Keratinocyte (primary cell): ENCODE measurements at regions not wholly inside any gene's neighbourhood (a gene's known extent, or its start where the extent isn't known, plus 50 kb on each side); places are given as distances from the start of the nearest gene placed in this dataset.
"Not testable (repeated sequence)": the region's sequence is repeated elsewhere in the genome, so short reads cannot be mapped to it uniquely, and the experiment has no call there.

ENCODE experiments used
- CTCF ChIP-seq, 3 experiments: IDR thresholded peaks in 1 of 3; conservative IDR thresholded peaks in 1 of 3; optimal IDR thresholded peaks in 1 of 3; 2 replicates in 2 of 3; 3 replicates in 1 of 3; pipeline versions ENCODE3 to v1.5.1; 2011; ENCODE audit warnings: low read length in 3 of 3, mild to moderate bottlenecking in 3 of 3, moderate library complexity in 2 of 3, control low read depth in 1 of 3, inconsistent platforms in 1 of 3; ENCODE audit not compliant: insufficient read depth in 2 of 3; ENCODE audit errors: extremely low read depth in 1 of 3
- EZH2 ChIP-seq: IDR thresholded peaks from one replicate; pipeline ENCODE4 v1.6.1; 2012; ENCODE audit warnings: inconsistent platforms, mild to moderate bottlenecking, low read length, moderate library complexity

GRCh38 chr1:148391323-148391722 lies 91.8 kb downstream of the PPIAL4G start:
- not testable (repeated sequence) for TF ChIP-seq CTCF (optimal IDR thresholded peaks at IDR 0.05 in 1 of 3, IDR thresholded peaks at IDR 0.05 in 1 of 3, conservative IDR thresholded peaks at IDR 0.05 in 1 of 3; ENCODE audit: extremely low read depth in 1 of 3, insufficient read depth in 2 of 3, low read length in 3 of 3); EZH2
